Dedifferentiated amniotic fluid mesenchymal stem cell (primary cell): ENCODE measurements at regions not wholly inside any gene's neighbourhood (a gene's known extent, or its start where the extent isn't known, plus 50 kb on each side); places are given as distances from the start of the nearest gene placed in this dataset.

Experiments used
- DNase-seq: peaks from one replicate; pipeline ENCODE4 v3.0.0-alpha.2; 2016; ENCODE audit errors: extremely low spot score

- no peak for DNase-seq
These were observed 58.0 kb upstream of the DCAF8L1 start for GRCh38 chrX:28039258-28039657.
